HG03575 (cell line): ENCODE measurements at regions not wholly inside any gene's neighbourhood (a gene's known extent, or its start where the extent isn't known, plus 50 kb on each side); places are given as distances from the start of the nearest gene placed in this dataset.
"Not testable (repeated sequence)": the region's sequence is repeated elsewhere in the genome, so short reads cannot be mapped to it uniquely, and the experiment has no call there.

Experiments
- ATAC-seq: cut with Tn5 transposase; IDR thresholded peaks from one replicate; pipeline ENCODE4 v1.9.1; 2021; ENCODE audit not compliant: unreplicated experiment, insufficient number of reproducible peaks, low FRiP score; ENCODE audit errors: extremely low read depth

DNA sequence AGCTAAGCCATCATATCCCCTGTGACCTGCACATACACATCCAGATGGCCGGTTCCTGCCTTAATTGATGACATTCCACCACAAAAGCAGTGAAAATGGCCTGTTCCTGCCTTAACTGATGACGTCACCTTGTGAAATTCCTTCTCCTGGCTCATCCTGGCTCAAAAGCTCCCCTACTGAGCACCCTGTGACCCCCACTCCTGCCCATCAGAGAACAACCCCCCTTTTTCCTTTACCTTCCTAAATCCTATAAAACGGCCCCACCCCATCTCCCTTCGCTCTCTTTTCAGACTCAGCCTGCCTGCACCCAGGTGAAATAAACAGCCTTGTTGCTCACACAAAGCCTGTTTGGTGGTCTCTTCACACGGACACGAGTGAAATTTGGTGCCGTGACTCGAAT lies 543.8 kb upstream of the HTR2C start:
- not testable (repeated sequence) for ATAC-seq

GRCh38 chrX:114038358-114038757 lies 545.5 kb upstream of the HTR2C start:
- no peak for ATAC-seq

DNA sequence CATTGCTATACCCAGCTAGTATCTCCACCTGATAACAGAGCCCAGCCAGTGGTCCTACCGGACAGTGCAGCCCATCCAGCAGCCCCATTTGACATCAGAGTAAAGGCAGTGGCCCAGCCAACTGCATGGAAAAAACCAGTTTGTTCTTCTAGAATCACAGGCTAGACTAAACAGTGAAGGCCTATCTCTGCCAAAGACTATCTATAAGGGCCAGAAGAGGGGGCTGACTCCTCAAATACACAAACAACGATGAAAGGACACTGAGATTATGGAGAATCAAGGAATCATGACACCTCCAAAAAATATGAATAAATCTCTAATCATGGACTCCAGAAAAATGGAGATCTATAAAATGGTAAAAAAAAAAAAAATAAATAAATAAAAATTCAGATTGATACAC lies 546.4 kb upstream of the HTR2C start:
- no peak for ATAC-seq

DNA sequence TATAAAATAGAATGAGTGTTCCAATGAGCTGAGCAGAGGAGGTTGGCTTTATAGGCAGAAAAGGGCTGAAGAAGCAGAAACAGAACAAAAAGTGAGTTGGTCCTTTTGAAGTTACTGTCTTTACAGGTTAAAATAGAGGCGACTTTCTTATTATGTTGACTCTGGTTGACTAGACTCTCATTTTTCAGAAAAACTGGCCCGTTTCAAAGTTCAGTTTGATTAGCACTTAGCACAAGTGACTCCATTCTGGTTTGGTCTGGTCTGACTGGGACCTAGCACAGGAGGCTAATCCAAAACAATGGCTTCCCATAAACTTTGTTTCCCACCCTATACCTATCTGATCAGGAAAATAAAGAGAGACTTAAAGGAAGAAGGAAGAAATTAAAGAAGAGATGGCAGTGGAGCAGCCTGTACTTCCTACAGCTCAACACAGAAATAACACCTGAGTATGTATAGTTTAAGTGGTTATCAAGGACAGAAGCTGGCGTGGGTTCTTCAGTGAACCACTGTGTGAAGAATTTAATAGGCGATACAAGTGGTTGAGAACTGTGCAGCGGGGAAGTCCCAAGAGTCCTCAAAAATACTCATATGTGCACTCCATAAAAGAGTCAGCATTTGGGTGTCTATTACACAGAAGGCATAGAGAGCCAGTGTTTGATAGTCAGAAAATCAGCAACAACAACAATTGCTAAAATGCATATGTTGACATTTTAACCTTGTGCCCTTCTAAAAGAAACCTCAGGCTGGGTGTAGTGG lies 554.8 kb upstream of the HTR2C start:
- ATAC-seq, result no peak

DNA sequence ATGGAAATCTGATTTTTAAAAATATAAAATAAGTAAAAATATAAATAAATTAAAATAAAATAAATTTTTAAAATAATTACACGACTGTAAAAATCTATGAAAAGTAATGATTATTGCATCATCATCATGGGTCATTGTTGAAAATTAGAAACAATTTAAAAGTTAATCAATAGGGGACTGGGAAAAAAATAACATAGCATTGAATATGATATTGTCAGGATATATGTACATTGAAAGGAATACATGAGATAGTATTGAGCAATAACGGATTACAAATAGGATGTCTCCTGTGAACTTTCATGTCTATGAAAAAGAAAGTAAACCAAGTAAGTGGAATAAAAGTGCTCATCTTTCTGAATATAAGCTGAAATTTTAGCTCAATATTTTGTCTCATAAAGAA lies 566.8 kb upstream of the HTR2C start:
- ATAC-seq, result no peak

- ATAC-seq, result no peak
Measured at GRCh38 chrX:114015966-114016365, 567.9 kb upstream of the HTR2C start.

DNA sequence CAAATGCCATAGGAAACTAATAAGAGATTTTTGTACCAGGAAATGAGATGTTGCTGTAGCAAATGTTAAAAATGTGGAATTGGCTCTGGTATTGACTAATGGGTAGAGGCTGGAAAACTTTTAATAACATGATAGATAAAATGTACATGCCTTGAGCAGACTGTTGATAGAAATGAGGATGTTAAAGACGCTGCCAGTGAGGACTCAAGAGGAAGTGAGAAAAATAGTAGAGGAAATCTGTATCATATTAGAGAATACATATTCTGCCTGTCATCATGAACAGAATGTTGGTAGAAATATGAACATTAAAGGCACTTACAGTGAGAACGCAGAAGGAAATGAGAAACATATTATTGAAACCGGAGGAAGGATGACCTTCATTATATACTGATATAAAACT lies 577.2 kb upstream of the HTR2C start:
- no peak for ATAC-seq

DNA sequence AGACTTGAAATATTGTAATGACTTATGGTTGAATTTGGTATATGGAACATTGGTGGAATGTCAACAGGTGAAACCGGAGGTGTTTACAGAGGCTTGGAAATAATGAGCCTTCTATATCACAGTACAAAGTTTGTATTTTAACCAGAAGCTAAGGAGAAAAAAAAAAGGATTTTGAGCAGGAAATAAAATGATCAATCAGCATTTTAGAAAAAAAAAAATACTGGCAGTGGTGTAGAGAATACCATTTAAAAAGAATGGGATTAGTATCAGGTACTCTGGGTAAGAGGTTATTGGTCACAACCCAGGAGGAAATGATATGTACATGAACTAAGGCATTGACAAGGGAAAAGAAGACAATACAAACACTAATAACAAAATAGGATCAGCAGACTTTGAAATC lies 587.1 kb upstream of the HTR2C start:
- no peak for ATAC-seq

DNA sequence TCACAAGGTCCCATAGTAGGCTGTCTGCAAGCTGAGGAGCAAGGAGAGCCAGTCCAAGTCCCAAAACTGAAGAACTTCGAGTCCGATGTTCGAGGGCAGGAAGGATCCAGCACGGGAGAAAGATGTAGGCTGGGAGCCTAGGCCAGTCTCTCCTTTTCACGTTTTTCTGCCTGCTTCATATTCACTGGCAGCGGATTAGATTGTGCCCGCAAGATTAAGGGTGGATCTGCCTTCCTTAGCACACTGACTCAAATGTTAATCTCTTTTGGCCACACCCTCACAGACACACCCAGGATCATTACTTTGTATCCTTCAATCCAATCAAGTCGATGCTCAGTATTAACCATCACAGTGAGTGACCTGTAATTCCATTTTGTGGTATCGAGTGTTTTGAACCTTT lies 592.2 kb upstream of the HTR2C start:
- not testable (repeated sequence) for ATAC-seq

DNA sequence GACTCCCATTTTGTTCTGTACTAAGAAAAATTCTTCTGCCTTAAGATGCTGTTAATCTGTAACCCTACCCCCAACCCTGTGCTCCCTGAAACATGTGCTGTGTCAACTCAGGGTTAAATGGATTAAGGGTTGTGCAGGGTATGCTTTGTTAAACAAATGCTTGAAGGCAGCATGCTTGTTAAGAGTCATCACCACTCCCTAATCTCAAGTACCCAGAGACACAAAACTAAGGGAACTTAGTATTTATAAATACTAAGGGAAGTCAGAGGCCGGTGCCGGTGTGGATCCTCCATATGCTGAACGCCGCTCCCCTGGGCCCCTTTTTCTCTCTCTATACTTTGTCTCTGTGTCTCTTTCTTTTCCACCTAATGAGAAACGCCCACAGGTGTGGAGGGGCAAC lies 593.2 kb upstream of the HTR2C start:
- ATAC-seq, result not testable (repeated sequence)

DNA sequence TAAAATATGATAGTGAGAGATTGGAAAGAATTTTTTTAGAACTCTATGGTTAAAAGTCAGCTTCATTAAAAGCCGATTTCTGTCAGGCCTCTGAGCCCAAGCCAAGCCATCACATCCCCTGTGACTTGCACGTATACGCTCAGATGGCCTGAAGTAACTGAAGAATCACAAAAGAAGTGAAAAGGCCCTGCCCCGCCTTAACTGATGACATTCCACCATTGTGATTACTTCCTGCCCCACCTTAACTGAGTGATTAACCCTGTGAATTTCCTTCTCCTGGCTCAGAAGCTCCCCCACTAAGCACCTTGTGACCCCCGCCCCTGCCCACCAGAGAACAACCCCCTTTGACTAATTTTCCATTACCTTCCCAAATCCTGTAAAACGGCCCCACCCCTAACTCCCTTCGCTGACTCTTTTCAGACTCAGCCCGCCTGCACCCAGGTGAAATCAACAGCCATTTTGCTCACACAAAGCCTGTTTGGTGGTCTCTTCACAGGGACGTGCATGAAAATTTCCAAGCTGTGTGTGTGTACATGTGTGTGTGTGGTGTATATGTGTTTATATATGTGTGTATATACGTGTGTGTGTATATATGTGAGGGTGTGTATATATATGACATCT lies 595.5 kb upstream of the HTR2C start:
- not testable (repeated sequence) for ATAC-seq

DNA sequence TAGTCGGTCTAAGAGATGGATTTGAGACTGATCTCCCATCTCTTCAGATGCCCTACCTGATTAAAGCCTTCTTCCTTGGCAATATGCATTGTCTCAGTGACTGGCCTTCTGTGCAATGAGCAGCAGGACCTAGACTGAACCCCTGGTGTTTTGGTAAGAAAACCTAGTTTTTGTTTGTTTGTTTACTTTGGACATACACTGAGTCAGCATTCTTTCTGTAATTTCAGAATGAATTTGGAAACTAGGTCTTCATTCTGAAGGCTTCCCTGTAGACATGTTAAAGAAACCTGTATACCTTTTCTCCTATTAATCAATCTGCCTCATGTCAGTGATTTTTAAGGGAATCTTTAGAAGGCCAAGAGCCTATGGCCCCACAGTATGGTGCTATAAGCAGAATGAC lies 597.5 kb upstream of the HTR2C start:
- no peak for ATAC-seq

- no peak for ATAC-seq
Measured at GRCh38 chrX:113982766-113983165, 601.1 kb upstream of the HTR2C start.

DNA sequence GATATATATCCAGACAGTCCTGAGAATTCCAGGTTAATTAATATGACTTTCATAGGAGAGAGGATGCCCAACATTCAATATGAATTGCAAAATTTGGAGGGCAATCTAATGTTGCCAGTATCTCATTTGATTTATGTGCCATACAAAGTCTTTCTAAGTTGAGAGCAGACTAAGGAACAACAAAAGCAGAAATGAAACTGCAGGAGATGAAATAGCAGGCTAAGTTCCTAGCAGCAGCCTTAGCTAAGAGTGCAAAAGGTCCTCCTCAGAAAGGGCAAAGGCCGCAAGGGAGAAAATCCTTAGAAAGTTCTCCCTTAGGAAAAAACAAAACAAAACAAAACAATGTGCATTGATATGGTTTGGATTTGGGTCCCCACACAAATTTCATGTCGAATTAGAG lies 602.9 kb upstream of the HTR2C start:
- no peak for ATAC-seq

DNA sequence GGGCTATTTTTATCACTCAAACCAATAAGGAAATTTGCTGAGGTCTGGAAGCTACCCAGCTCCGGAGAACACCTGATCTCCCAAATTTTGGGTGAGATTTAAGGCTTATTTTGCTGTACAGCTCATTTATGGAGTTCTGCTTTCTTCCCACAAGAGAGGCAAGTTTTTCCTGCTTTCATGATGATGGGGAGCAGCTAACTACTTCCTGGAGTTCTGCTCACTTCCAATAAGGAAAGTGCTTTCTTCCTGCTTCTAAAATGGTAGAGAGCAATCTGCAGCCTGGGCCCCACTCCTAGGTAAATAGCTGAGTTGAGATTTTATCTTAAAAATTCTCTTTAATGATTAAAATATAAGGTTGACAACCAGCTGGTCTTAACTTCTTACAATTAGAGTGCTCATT lies 606.0 kb upstream of the HTR2C start:
- no peak for ATAC-seq

GRCh38 chrX:113975441-113975840 lies 608.4 kb upstream of the HTR2C start:
- ATAC-seq, result no peak

GRCh38 chrX:113974881-113975280 lies 609.0 kb upstream of the HTR2C start:
- no peak for ATAC-seq

DNA sequence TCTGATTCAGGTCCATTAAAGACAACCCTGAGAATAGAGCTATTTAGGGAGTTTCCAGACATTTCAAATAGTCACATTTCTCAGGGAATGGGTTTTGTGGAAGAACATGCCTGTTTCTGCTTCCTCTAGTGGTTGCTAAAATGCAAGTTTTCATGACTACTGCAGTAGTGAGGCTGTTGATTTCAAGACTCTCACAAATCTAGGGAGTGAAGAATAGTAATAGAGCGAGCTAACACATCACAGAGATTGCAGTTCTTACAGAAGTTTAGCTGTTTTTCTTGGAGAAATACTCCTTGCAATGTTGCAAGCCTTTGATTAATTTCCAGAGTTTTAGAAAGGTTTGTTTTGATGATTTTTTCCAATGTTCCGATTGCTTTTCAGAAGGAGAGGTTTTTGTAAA lies 610.2 kb upstream of the HTR2C start:
- ATAC-seq, result no peak

GRCh38 chrX:113966791-113967190 lies 617.1 kb upstream of the HTR2C start:
- ATAC-seq, result no peak

GRCh38 chrX:113962343-113962742 lies 621.5 kb upstream of the HTR2C start:
- no peak for ATAC-seq
